ENCODE measurements at regions not wholly inside any gene's neighbourhood (a gene's known extent, or its start where the extent isn't known, plus 50 kb on each side); places are given as distances from the start of the nearest gene placed in this dataset.

GRCh38 chr7:12761111-12761510 lies 73.7 kb downstream of the ARL4A start:
- no peak for FAIRE-seq
- no peaks in the 10 kb centered on the region for H3K36me3 ChIP-seq
- no peak overlapping the region for H3K27ac ChIP-seq
- no peaks in the 10 kb centered on the region for H3K27me3 ChIP-seq
- intact Hi-C loops (cut with DNase I) = no loop called here
- ATAC-seq = no peak
- no peaks in the 10 kb centered on the region for H3K4me1 ChIP-seq
- no peak for TF ChIP-seq CTCF (IDR thresholded peaks at IDR 0.05)
- 82 to 86% methylated on average over 4 of the region's 4 CpGs for WGBS, 2 donors
- DNase-seq = no peak
- H3K4me3 ChIP-seq = no peak overlapping the region
- H3K9me3 ChIP-seq = no peaks in the 10 kb centered on the region

GRCh38 chr7:12761691-12762090 lies 74.3 kb downstream of the ARL4A start:
- FAIRE-seq (no peak), DNase-seq (no peak), ATAC-seq (no peak)
- 89% methylated on average over 4 of the region's 4 CpGs for WGBS, 2 donors
- H3K4me3 ChIP-seq = no peak overlapping the region
- H3K9me3 ChIP-seq = no peaks in the 10 kb centered on the region
- intact Hi-C loops (cut with DNase I) = no loop called here
- TF ChIP-seq CTCF (IDR thresholded peaks at IDR 0.05) = no peak
- H3K4me1 ChIP-seq = no peaks in the 10 kb centered on the region
- no peaks in the 10 kb centered on the region for H3K27me3 ChIP-seq
- H3K36me3 ChIP-seq = no peaks in the 10 kb centered on the region
- no peak overlapping the region for H3K27ac ChIP-seq

- Histone ChIP-seq H3K4me3 (no peak overlapping the region), H3K27ac (no peak overlapping the region), H3K36me3 (no peaks in the 10 kb centered on the region), H3K4me1 (no peaks in the 10 kb centered on the region), H3K27me3 (no peaks in the 10 kb centered on the region), H3K9me3 (no peaks in the 10 kb centered on the region)
- TF ChIP-seq CTCF (IDR thresholded peaks at IDR 0.05) = no peak
- WGBS, 2 donors = 75 to 78% methylated on average over 2 of the region's 2 CpGs
- DNase-seq (no peak), FAIRE-seq (no peak), ATAC-seq (no peak)
- intact Hi-C loops (cut with DNase I) = no loop called here
These were observed 77.0 kb downstream of the ARL4A start for GRCh38 chr7:12764458-12764891.

GRCh38 chr7:12765431-12766100 lies 78.1 kb downstream of the ARL4A start:
- no peaks in the 10 kb centered on the region for H3K36me3 ChIP-seq
- FAIRE-seq (no peak), ATAC-seq (no peak)

More at GRCh38 chr7:12765431-12766100, 78.1 kb downstream of the ARL4A start:
- Histone ChIP-seq H3K27me3 (no peaks in the 10 kb centered on the region), H3K9me3 (no peaks in the 10 kb centered on the region), H3K27ac (no peak overlapping the region), H3K4me3 (no peak overlapping the region), H3K4me1 (peaks cover 0 to 6% (median 0%) of the 10 kb centered on the region in 3 donors)
- intact Hi-C loops (cut with DNase I) = no loop called here
- WGBS, 2 donors = 51 to 66% methylated on average over 2 of the region's 2 CpGs
- DNase-seq = no peak
- no peak for TF ChIP-seq CTCF (IDR thresholded peaks at IDR 0.05)
